ENCODE measurements at regions not wholly inside any gene's neighbourhood (a gene's known extent, or its start where the extent isn't known, plus 50 kb on each side); places are given as distances from the start of the nearest gene placed in this dataset.
"Not testable (repeated sequence)": the region's sequence is repeated elsewhere in the genome, so short reads cannot be mapped to it uniquely, and the experiment has no call there.

- no peak overlapping the region for H3K9ac ChIP-seq (ENCODE audit: low read length)
- no peaks in the 10 kb centered on the region for H3K9me3 ChIP-seq (ENCODE audit: low read length)
- H3K9me2 ChIP-seq (replicated peaks; ENCODE audit: insufficient read depth, low read length): no peaks in the 10 kb centered on the region
- H3K27me3 ChIP-seq (ENCODE audit: low read length): no peaks in the 10 kb centered on the region
- no peaks in the 10 kb centered on the region for H3K4me1 ChIP-seq (ENCODE audit: low read length)
- H2AFZ ChIP-seq (ENCODE audit: low read length): no peak overlapping the region
- no peak overlapping the region for H3K27ac ChIP-seq (ENCODE audit: low read length)
- H3K79me2 ChIP-seq (ENCODE audit: low read length): no peaks in the 10 kb centered on the region
- H4K20me1 ChIP-seq (ENCODE audit: insufficient read depth, low read depth, low read length): no peaks in the 10 kb centered on the region
- no peak overlapping the region for H3K4me2 ChIP-seq (ENCODE audit: low read depth, low read length, poor library complexity, severe bottlenecking)
- no peak for DNase-seq
- no peak overlapping the region for H3K4me3 ChIP-seq (ENCODE audit: low read length)
- no peaks in the 10 kb centered on the region for H3K36me3 ChIP-seq (ENCODE audit: insufficient read depth, low read length)
These were observed 111.4 kb upstream of the RXFP1 start for GRCh38 chr4:158410272-158410671.

DNA sequence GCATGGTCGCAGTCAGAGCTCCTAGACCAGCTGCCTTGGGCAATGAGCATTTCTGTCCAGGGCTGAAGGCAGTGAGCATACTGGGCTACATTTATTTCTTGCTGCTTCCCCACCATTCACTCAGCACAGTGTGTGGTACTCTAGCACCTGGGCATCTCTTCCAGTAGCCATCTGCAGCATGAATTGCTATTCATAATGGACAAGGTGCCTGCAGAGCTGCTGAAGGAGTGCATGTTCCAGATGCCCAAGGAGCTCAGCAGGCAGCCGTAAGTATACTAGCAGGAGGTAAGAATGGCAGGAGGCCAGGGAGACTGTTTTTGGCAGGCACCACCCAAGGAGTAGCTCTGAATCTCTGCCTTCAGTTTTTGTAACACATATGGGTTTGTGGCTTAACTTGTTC is 110.4 kb upstream of the RXFP1 start:
- H3K27ac ChIP-seq (ENCODE audit: low read length): no peak overlapping the region
- no peaks in the 10 kb centered on the region for H3K4me1 ChIP-seq (ENCODE audit: low read length)
- H2AFZ ChIP-seq (ENCODE audit: low read length): no peak overlapping the region
- no peaks in the 10 kb centered on the region for H3K79me2 ChIP-seq (ENCODE audit: low read length)
- no peak for DNase-seq
- no peak overlapping the region for H3K4me3 ChIP-seq (ENCODE audit: low read length)
- no peak overlapping the region for H3K9ac ChIP-seq (ENCODE audit: low read length)
- no peaks in the 10 kb centered on the region for H3K9me2 ChIP-seq (replicated peaks; ENCODE audit: insufficient read depth, low read length)
- H3K27me3 ChIP-seq (ENCODE audit: low read length): no peaks in the 10 kb centered on the region
- H3K36me3 ChIP-seq (ENCODE audit: insufficient read depth, low read length): no peaks in the 10 kb centered on the region
- H3K9me3 ChIP-seq (ENCODE audit: low read length): no peaks in the 10 kb centered on the region
- H3K4me2 ChIP-seq (ENCODE audit: low read depth, low read length, poor library complexity, severe bottlenecking): no peak overlapping the region
- no peaks in the 10 kb centered on the region for H4K20me1 ChIP-seq (ENCODE audit: insufficient read depth, low read depth, low read length)

DNA sequence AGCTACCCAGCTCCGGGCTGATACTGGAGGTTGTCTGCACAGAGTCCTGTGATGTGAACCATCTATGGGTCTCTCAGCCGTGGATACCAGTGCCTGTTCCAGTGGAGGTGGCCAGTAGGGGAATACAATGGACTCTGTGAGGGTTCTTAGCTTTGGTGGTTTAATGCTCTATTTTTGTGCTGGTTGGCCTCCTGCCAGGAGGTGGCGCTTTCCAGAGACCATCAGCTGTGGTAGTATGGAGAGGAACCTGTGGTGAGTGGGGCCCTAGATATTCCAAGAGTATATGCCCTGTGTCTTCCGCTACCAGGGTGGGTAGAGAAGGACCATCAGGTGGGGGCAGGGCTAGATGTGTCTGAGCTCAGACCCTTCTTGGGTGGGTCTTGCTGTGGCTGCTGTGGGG is 103.0 kb upstream of the RXFP1 start:
- H3K4me1 ChIP-seq (ENCODE audit: low read length); DNase-seq; H3K4me3 ChIP-seq (ENCODE audit: low read length); H3K9ac ChIP-seq (ENCODE audit: low read length); H3K79me2 ChIP-seq (ENCODE audit: low read length); H2AFZ ChIP-seq (ENCODE audit: low read length); H3K4me2 ChIP-seq (ENCODE audit: low read depth, low read length, poor library complexity, severe bottlenecking); H3K36me3 ChIP-seq (ENCODE audit: insufficient read depth, low read length); H3K27ac ChIP-seq (ENCODE audit: low read length); H3K27me3 ChIP-seq (ENCODE audit: low read length); H3K9me3 ChIP-seq (ENCODE audit: low read length); H3K9me2 ChIP-seq (replicated peaks; ENCODE audit: insufficient read depth, low read length); H4K20me1 ChIP-seq (ENCODE audit: insufficient read depth, low read depth, low read length): not testable (repeated sequence)

DNA sequence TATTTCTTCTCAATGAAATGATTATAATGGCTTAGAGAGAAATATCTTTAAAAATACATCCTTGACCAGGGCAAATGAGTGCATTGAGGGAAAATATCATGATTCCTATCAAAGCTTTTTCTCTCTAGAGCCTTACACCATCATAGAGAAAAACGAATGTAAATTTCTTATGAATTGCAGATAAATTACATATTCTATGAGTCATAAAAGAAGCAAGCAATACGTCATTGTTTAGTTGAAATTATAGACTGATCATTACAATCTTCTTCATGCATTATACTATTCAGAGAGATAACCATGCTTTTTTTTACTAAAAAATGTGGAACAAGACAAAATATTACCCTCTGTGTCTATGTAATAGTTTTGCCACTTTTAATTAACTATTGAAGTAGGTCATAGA is 100.9 kb upstream of the RXFP1 start:
- no peaks in the 10 kb centered on the region for H4K20me1 ChIP-seq (ENCODE audit: insufficient read depth, low read depth, low read length)
- no peaks in the 10 kb centered on the region for H3K9me3 ChIP-seq (ENCODE audit: low read length)
- H3K9me2 ChIP-seq (replicated peaks; ENCODE audit: insufficient read depth, low read length): no peaks in the 10 kb centered on the region
- H3K4me3 ChIP-seq (ENCODE audit: low read length): no peak overlapping the region
- no peak overlapping the region for H3K9ac ChIP-seq (ENCODE audit: low read length)
- no peaks in the 10 kb centered on the region for H3K4me1 ChIP-seq (ENCODE audit: low read length)
- H3K36me3 ChIP-seq (ENCODE audit: insufficient read depth, low read length): no peaks in the 10 kb centered on the region
- no peak overlapping the region for H3K27ac ChIP-seq (ENCODE audit: low read length)
- DNase-seq: no peak
- H3K27me3 ChIP-seq (ENCODE audit: low read length): no peaks in the 10 kb centered on the region
- H3K4me2 ChIP-seq (ENCODE audit: low read depth, low read length, poor library complexity, severe bottlenecking): no peak overlapping the region
- no peak overlapping the region for H2AFZ ChIP-seq (ENCODE audit: low read length)
- H3K79me2 ChIP-seq (ENCODE audit: low read length): no peaks in the 10 kb centered on the region

GRCh38 chr4:158422546-158422945 is 99.1 kb upstream of the RXFP1 start:
- no peak overlapping the region for H2AFZ ChIP-seq (ENCODE audit: low read length)
- H3K4me2 ChIP-seq (ENCODE audit: low read depth, low read length, poor library complexity, severe bottlenecking): no peak overlapping the region
- no peak overlapping the region for H3K9ac ChIP-seq (ENCODE audit: low read length)
- no peak for DNase-seq
- no peaks in the 10 kb centered on the region for H4K20me1 ChIP-seq (ENCODE audit: insufficient read depth, low read depth, low read length)
- no peaks in the 10 kb centered on the region; the same call in 1 of the 2 replicates for H3K9me2 ChIP-seq (replicated peaks; ENCODE audit: insufficient read depth, low read length)
- H3K9me3 ChIP-seq (ENCODE audit: low read length): no peaks in the 10 kb centered on the region
- no peaks in the 10 kb centered on the region for H3K36me3 ChIP-seq (ENCODE audit: insufficient read depth, low read length)
- no peak overlapping the region for H3K4me3 ChIP-seq (ENCODE audit: low read length)
- H3K27me3 ChIP-seq (ENCODE audit: low read length): no peaks in the 10 kb centered on the region
- H3K4me1 ChIP-seq (ENCODE audit: low read length): no peaks in the 10 kb centered on the region
- H3K27ac ChIP-seq (ENCODE audit: low read length): no peak overlapping the region
- no peaks in the 10 kb centered on the region for H3K79me2 ChIP-seq (ENCODE audit: low read length)

GRCh38 chr4:158428242-158428641 is 93.4 kb upstream of the RXFP1 start:
- Histone ChIP-seq H3K36me3 (ENCODE audit: insufficient read depth, low read length) (no peaks in the 10 kb centered on the region), H3K27me3 (ENCODE audit: low read length) (no peaks in the 10 kb centered on the region), H3K79me2 (ENCODE audit: low read length) (no peaks in the 10 kb centered on the region), H3K9me2 (replicated peaks; ENCODE audit: insufficient read depth, low read length) (no peaks in the 10 kb centered on the region; the same call in 1 of the 2 replicates), H3K9me3 (ENCODE audit: low read length) (no peaks in the 10 kb centered on the region), H3K4me1 (ENCODE audit: low read length) (no peaks in the 10 kb centered on the region), H3K4me2 (ENCODE audit: low read depth, low read length, poor library complexity, severe bottlenecking) (no peak overlapping the region), H3K9ac (ENCODE audit: low read length) (no peak overlapping the region), H2AFZ (ENCODE audit: low read length) (no peak overlapping the region), H3K4me3 (ENCODE audit: low read length) (no peak overlapping the region), H4K20me1 (ENCODE audit: insufficient read depth, low read depth, low read length) (no peaks in the 10 kb centered on the region), H3K27ac (ENCODE audit: low read length) (no peak overlapping the region)
- no peak for DNase-seq

GRCh38 chr4:158442736-158443135 is 78.9 kb upstream of the RXFP1 start:
- H3K27ac ChIP-seq (ENCODE audit: low read length): no peak overlapping the region
- H3K36me3 ChIP-seq (ENCODE audit: insufficient read depth, low read length): no peaks in the 10 kb centered on the region
- H3K4me1 ChIP-seq (ENCODE audit: low read length): no peaks in the 10 kb centered on the region
- no peak overlapping the region for H3K9ac ChIP-seq (ENCODE audit: low read length)
- no peaks in the 10 kb centered on the region; the same call in 1 of the 2 replicates for H3K9me2 ChIP-seq (replicated peaks; ENCODE audit: insufficient read depth, low read length)
- H3K79me2 ChIP-seq (ENCODE audit: low read length): no peaks in the 10 kb centered on the region
- no peak overlapping the region for H3K4me3 ChIP-seq (ENCODE audit: low read length)
- no peak for DNase-seq
- no peaks in the 10 kb centered on the region for H4K20me1 ChIP-seq (ENCODE audit: insufficient read depth, low read depth, low read length)
- H3K27me3 ChIP-seq (ENCODE audit: low read length): no peaks in the 10 kb centered on the region
- H3K9me3 ChIP-seq (ENCODE audit: low read length): no peaks in the 10 kb centered on the region
- no peak overlapping the region for H3K4me2 ChIP-seq (ENCODE audit: low read depth, low read length, poor library complexity, severe bottlenecking)
- no peak overlapping the region for H2AFZ ChIP-seq (ENCODE audit: low read length)

GRCh38 chr4:158443731-158444130 is 78.0 kb upstream of the RXFP1 start:
- Histone ChIP-seq H3K9ac (ENCODE audit: low read length) (no peak overlapping the region), H3K4me3 (ENCODE audit: low read length) (no peak overlapping the region), H3K79me2 (ENCODE audit: low read length) (no peaks in the 10 kb centered on the region), H3K36me3 (ENCODE audit: insufficient read depth, low read length) (no peaks in the 10 kb centered on the region), H3K27me3 (ENCODE audit: low read length) (no peaks in the 10 kb centered on the region), H3K4me2 (ENCODE audit: low read depth, low read length, poor library complexity, severe bottlenecking) (no peak overlapping the region), H2AFZ (ENCODE audit: low read length) (no peak overlapping the region), H3K4me1 (ENCODE audit: low read length) (no peaks in the 10 kb centered on the region), H3K9me3 (ENCODE audit: low read length) (no peaks in the 10 kb centered on the region), H3K9me2 (replicated peaks; ENCODE audit: insufficient read depth, low read length) (no peaks in the 10 kb centered on the region; the same call in 1 of the 2 replicates), H4K20me1 (ENCODE audit: insufficient read depth, low read depth, low read length) (no peaks in the 10 kb centered on the region), H3K27ac (ENCODE audit: low read length) (no peak overlapping the region)
- DNase-seq: no peak

DNA sequence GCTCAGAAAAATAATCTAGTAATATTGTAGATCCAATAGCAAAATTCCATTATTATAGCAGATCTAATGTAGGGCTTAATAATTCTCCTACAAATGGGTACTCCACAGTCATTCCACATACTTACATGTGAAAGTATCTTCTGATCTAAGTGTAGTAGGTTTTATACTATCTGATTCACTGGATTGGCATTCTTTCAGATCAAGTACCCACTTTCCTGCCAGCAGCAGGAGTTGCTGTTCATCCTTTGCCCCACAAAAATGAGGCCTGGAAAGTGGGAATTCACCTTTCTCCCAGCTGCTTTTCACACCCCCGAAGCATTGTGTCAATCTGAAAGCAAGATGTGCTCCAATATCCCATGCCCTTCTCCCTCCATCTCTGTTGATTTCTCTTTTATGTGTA is 77.1 kb upstream of the RXFP1 start:
- H3K79me2 ChIP-seq (ENCODE audit: low read length): no peaks in the 10 kb centered on the region
- no peak overlapping the region for H3K9ac ChIP-seq (ENCODE audit: low read length)
- H3K9me2 ChIP-seq (replicated peaks; ENCODE audit: insufficient read depth, low read length): no peaks in the 10 kb centered on the region; the same call in 1 of the 2 replicates
- no peak overlapping the region for H3K4me2 ChIP-seq (ENCODE audit: low read depth, low read length, poor library complexity, severe bottlenecking)
- no peaks in the 10 kb centered on the region for H3K36me3 ChIP-seq (ENCODE audit: insufficient read depth, low read length)
- H3K4me3 ChIP-seq (ENCODE audit: low read length): no peak overlapping the region
- H3K9me3 ChIP-seq (ENCODE audit: low read length): no peaks in the 10 kb centered on the region
- H3K27me3 ChIP-seq (ENCODE audit: low read length): no peaks in the 10 kb centered on the region
- H3K27ac ChIP-seq (ENCODE audit: low read length): no peak overlapping the region
- H2AFZ ChIP-seq (ENCODE audit: low read length): no peak overlapping the region
- no peaks in the 10 kb centered on the region for H3K4me1 ChIP-seq (ENCODE audit: low read length)
- no peaks in the 10 kb centered on the region for H4K20me1 ChIP-seq (ENCODE audit: insufficient read depth, low read depth, low read length)
- DNase-seq: no peak

Measured in Karpas-422 (cell line).